Smooth muscle cell (in vitro differentiated cells): ENCODE measurements at regions not wholly inside any gene's neighbourhood (a gene's known extent, or its start where the extent isn't known, plus 50 kb on each side); places are given as distances from the start of the nearest gene placed in this dataset.

Experiments
- DNase-seq: peaks from one replicate; lab custom pipeline; 2025; ENCODE audit not compliant: unreplicated experiment; lab: John Stamatoyannopoulos, UW
- H2AFZ ChIP-seq: fragments of 200-600 bp; sonication (generic); 2 replicates; pipeline ENCODE4 v1.6.0; 2016; ENCODE audit warnings: antibody characterized with exemption, low read depth, mild to moderate bottlenecking
- H3F3A ChIP-seq: fragments of 200-600 bp; sonication (generic); 2 replicates; pipeline ENCODE4 v1.6.0; 2017; ENCODE audit warnings: antibody characterized with exemption, low read depth
- H3K27ac ChIP-seq: fragments of 200-600 bp; sonication (generic); 2 replicates; pipeline ENCODE4 v1.5.1; 2016; ENCODE audit warnings: low read depth, mild to moderate bottlenecking
- H3K27me3 ChIP-seq: fragments of 200-600 bp; sonication (generic); 2 replicates; pipeline ENCODE4 v1.6.1; 2016; ENCODE audit warnings: low read depth, mild to moderate bottlenecking
- H3K36me3 ChIP-seq: fragments of 200-600 bp; sonication (generic); 2 replicates; pipeline ENCODE4 v1.5.1; 2016; ENCODE audit warnings: low read depth
- H3K4me1 ChIP-seq: fragments of 200-600 bp; sonication (generic); 2 replicates; pipeline ENCODE4 v1.5.1; 2016; ENCODE audit warnings: low read depth
- H3K4me2 ChIP-seq: fragments of 200-600 bp; sonication (generic); 2 replicates; pipeline ENCODE4 v1.6.0; 2016; ENCODE audit warnings: mild to moderate bottlenecking
- H3K4me3 ChIP-seq: fragments of 200-600 bp; sonication (generic); 2 replicates; pipeline ENCODE4 v1.5.1; 2016; ENCODE audit warnings: mild to moderate bottlenecking
- H3K79me2 ChIP-seq: fragments of 200-600 bp; sonication (generic); 2 replicates; pipeline ENCODE4 v1.6.0; 2016; ENCODE audit warnings: low read depth, mild to moderate bottlenecking
- H3K9ac ChIP-seq: fragments of 200-600 bp; sonication (generic); 2 replicates; pipeline ENCODE4 v1.6.0; 2016; ENCODE audit warnings: low read depth
- H3K9me3 ChIP-seq: fragments of 200-600 bp; sonication (generic); replicated peaks from 2 replicates; pipeline ENCODE4 v1.5.1; 2016; ENCODE audit warnings: low read depth
- H4K20me1 ChIP-seq: fragments of 200-600 bp; sonication (generic); 2 replicates; pipeline ENCODE4 v1.6.0; 2016; ENCODE audit warnings: low read depth
- WGBS: methylation state at CpG from one replicate; pipeline ENCODE4 v1.1.7; 2016; ENCODE audit warnings: low lambda C conversion rate; 5-methylcytosine and 5-hydroxymethylcytosine counted together
- TF ChIP-seq, protein P1 (sequence below): fragments of 200-600 bp; sonication (generic); IDR thresholded peaks from 2 replicates; pipeline ENCODE4 v1.5.1; 2017; ENCODE audit warnings: borderline replicate concordance, mild to moderate bottlenecking, antibody characterized with exemption; ENCODE audit not compliant: insufficient read depth, poor library complexity, severe bottlenecking

DNA sequence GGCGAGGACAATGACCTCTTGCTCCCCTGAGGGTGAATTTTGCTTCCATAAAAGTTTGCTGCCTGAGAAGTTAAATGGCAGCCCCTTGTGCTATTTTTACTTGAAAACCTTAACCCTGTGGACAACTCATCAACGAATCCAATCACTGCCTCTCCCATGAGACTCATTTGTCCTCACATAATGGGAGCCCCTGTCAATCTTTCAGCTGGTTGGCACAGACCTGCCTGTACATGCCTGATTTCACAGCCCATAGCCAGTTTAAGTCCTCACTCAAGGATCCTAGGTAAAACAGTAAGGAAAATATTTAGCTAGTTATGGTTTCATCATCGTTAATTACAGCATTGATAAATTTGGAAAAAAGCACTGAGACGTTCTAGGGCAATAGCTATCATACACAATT, 207.4 kb downstream of the NHLRC3 start:
- no peak overlapping the region for H3K4me2 ChIP-seq
- 78% methylated on average over 4 of the region's 4 CpGs for WGBS

DNA sequence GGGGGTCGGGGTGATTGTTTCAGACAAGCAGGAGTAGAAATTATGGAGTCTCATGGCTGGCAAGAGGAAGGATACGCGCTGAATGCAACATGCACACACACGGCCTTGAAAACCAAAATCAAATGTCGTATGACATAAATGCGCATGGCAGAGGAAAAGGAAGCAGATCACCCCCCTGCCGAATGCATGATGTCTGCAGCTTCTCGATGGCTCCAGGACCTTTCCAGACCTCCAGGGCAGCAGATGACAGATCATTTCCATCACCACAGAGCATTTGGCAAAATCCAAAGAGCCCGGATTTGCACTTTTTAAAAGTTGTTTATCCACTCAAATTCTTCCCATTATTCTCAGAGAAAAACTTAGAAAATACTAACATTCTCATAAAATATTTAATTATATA, 211.7 kb downstream of the NHLRC3 start:
- Histone ChIP-seq H3K27me3 (no peaks in the 10 kb centered on the region), H3K4me2 (no peak overlapping the region), H3K9ac (no peak overlapping the region), H3K27ac (no peak overlapping the region), H3F3A (no peaks in the 10 kb centered on the region), H3K79me2 (no peaks in the 10 kb centered on the region), H3K4me3 (no peak overlapping the region), H3K4me1 (no peaks in the 10 kb centered on the region), H3K9me3 (no peaks in the 10 kb centered on the region), H2AFZ (no peak overlapping the region), H3K36me3 (no peaks in the 10 kb centered on the region), H4K20me1 (no peaks in the 10 kb centered on the region)
- 85% methylated on average over 9 of the region's 9 CpGs for WGBS
- no peak for DNase-seq
- TF ChIP-seq, protein P1, sequence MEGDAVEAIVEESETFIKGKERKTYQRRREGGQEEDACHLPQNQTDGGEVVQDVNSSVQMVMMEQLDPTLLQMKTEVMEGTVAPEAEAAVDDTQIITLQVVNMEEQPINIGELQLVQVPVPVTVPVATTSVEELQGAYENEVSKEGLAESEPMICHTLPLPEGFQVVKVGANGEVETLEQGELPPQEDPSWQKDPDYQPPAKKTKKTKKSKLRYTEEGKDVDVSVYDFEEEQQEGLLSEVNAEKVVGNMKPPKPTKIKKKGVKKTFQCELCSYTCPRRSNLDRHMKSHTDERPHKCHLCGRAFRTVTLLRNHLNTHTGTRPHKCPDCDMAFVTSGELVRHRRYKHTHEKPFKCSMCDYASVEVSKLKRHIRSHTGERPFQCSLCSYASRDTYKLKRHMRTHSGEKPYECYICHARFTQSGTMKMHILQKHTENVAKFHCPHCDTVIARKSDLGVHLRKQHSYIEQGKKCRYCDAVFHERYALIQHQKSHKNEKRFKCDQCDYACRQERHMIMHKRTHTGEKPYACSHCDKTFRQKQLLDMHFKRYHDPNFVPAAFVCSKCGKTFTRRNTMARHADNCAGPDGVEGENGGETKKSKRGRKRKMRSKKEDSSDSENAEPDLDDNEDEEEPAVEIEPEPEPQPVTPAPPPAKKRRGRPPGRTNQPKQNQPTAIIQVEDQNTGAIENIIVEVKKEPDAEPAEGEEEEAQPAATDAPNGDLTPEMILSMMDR: no peak

More for the DNA sequence above, 207.4 kb downstream of the NHLRC3 start:
- TF ChIP-seq, protein P1: no peak
- H3K4me3 ChIP-seq: no peak overlapping the region
- no peaks in the 10 kb centered on the region for H3K4me1 ChIP-seq
- H4K20me1 ChIP-seq: no peaks in the 10 kb centered on the region
- no peak overlapping the region for H3K27ac ChIP-seq
- no peaks in the 10 kb centered on the region for H3F3A ChIP-seq
- no peaks in the 10 kb centered on the region for H3K79me2 ChIP-seq
- H3K9me3 ChIP-seq: no peaks in the 10 kb centered on the region
- no peak overlapping the region for H3K9ac ChIP-seq
- no peaks in the 10 kb centered on the region for H3K36me3 ChIP-seq
- H3K27me3 ChIP-seq: no peaks in the 10 kb centered on the region
- no peak for DNase-seq
- H2AFZ ChIP-seq: no peak overlapping the region

DNA sequence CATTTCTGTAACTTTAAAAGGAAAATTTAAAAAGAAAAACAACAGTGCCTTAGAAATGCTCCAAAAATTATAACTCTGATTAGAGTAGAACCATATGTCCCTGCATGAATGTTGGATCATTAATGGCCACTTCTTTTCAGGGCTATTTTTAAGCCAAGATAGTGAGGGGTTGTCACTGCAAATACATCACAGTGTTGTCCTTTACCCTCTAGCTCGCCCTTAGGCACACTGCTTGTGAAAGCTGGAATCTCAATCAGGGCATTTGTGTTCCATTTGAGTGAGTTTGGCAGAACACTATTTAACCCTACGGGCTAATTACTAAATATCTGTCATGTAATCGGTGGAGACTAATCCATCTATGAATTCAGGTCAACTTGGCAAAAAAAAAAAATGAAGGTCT, 212.2 kb downstream of the NHLRC3 start:
- H3K9me3 ChIP-seq: no peaks in the 10 kb centered on the region

DNA sequence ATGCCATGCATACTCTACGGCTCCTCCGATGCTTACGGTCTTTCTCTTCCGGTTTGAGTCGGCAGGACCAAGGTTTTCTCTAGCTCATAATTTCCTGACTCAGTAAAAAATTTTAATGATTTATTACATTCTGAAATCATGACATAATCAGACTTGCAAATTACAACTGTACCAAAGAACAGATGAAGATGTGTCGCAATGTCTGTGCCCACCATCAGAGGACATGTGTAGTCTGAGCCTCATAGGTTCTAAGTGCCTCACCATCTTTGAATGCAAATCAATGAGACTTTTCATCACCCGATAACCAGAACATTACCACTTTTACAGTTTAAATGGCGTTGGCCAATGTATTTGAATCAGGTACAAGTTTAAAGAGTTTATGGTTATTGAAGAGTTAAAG, 213.1 kb downstream of the NHLRC3 start:
- Histone ChIP-seq H3K79me2 (no peaks in the 10 kb centered on the region), H3K4me1 (no peaks in the 10 kb centered on the region), H3K4me3 (no peak overlapping the region), H3F3A (no peaks in the 10 kb centered on the region), H3K36me3 (no peaks in the 10 kb centered on the region), H2AFZ (no peak overlapping the region), H3K27ac (no peak overlapping the region), H3K4me2 (no peak overlapping the region), H4K20me1 (no peaks in the 10 kb centered on the region), H3K9ac (no peak overlapping the region), H3K9me3 (no peaks in the 10 kb centered on the region), H3K27me3 (no peaks in the 10 kb centered on the region)
- 95% methylated on average over 8 of the region's 8 CpGs for WGBS
- no peak for DNase-seq
- TF ChIP-seq, protein P1: no peak

More for the DNA sequence above, 212.2 kb downstream of the NHLRC3 start:
- no peak overlapping the region for H3K4me2 ChIP-seq
- no peak for DNase-seq
- no peak overlapping the region for H3K9ac ChIP-seq
- TF ChIP-seq, protein P1: no peak
- WGBS: 86% methylated on average over 3 of the region's 3 CpGs
- no peak overlapping the region for H3K4me3 ChIP-seq
- no peak overlapping the region for H3K27ac ChIP-seq
- no peaks in the 10 kb centered on the region for H3K4me1 ChIP-seq
- no peaks in the 10 kb centered on the region for H3K79me2 ChIP-seq
- no peaks in the 10 kb centered on the region for H4K20me1 ChIP-seq
- H3K27me3 ChIP-seq: no peaks in the 10 kb centered on the region
- H2AFZ ChIP-seq: no peak overlapping the region
- H3K36me3 ChIP-seq: no peaks in the 10 kb centered on the region
- H3F3A ChIP-seq: no peaks in the 10 kb centered on the region
